Adrenal gland (tissue), 9 donors: ENCODE measurements at regions not wholly inside any gene's neighbourhood (a gene's known extent, or its start where the extent isn't known, plus 50 kb on each side); places are given as distances from the start of the nearest gene placed in this dataset.

ENCODE experiments used
- DNase-seq, 7 donors: peaks; one replicate each; pipeline ENCODE4 v3.0.0-alpha.2; 2019 to 2020
- H3K27ac ChIP-seq, 5 donors: fragments of 200-600 bp; sonication (generic) in 4 of 5; 1 replicate in 3 of 5; 2 replicates in 2 of 5; pipeline versions ENCODE4 v1.5.1 to v1.8.0; 2016 to 2020; ENCODE audit warnings: mild to moderate bottlenecking in 1 of 5
- H3K27me3 ChIP-seq: fragments of 200-600 bp; 2 replicates; pipeline ENCODE4 v1.8.0; 2021
- H3K36me3 ChIP-seq, 2 donors: fragments of 200-600 bp; replicated peaks in 1 of 2; 1 replicate in 1 of 2; 2 replicates in 1 of 2; pipeline versions ENCODE4 v1.5.1 to v1.8.0; 2018 to 2022
- H3K4me1 ChIP-seq, 2 donors: fragments of 200-600 bp; replicated peaks in 1 of 2; 1 replicate in 1 of 2; 2 replicates in 1 of 2; pipeline versions ENCODE4 v1.5.1 to v1.8.0; 2018 to 2021
- H3K4me3 ChIP-seq, 4 donors: fragments of 200-600 bp; sonication (generic) in 3 of 4; one replicate each; pipeline ENCODE4 v1.5.1; 2016 to 2018
- H3K9me3 ChIP-seq, 3 donors: fragments of 200-600 bp; sonication (generic) in 1 of 3; replicated peaks in 1 of 3; 1 replicate in 2 of 3; 2 replicates in 1 of 3; pipeline versions ENCODE4 v1.5.1 to v1.8.0; 2016 to 2021
- POLR2A ChIP-seq, 2 donors: fragments of 450-650 bp; IDR thresholded peaks; one replicate each; pipeline ENCODE4 v1.6.1; 2017; ENCODE audit warnings: antibody characterized with exemption in 2 of 2, mild to moderate bottlenecking in 2 of 2, moderate library complexity in 1 of 2
- WGBS, 4 donors: extraction: QIAGEN DNeasy Blood & Tissue Kit in 2 of 4; methylation state at CpG; one replicate each; pipeline versions ENCODE4 v1.1.5 to v1.1.7; 2013 to 2017; 5-methylcytosine and 5-hydroxymethylcytosine counted together
- intact Hi-C, 2 donors: fragments of 100-400 bp; cut with DNase I; formaldehyde crosslinking; loops; one replicate each; pipeline versions ENCODE4 v1.14.1 to v1.15.0; 2022 to 2023
- TF ChIP-seq, protein P1 (sequence below), 6 experiments: fragments of 450-650 bp in 4 of 6; fragments of 200-600 bp in 2 of 6; sonication (generic) in 1 of 6; IDR thresholded peaks; 1 replicate in 5 of 6; 2 replicates in 1 of 6; pipeline versions ENCODE4 v1.5.1 to v1.8.0; 2016 to 2021; ENCODE audit warnings: antibody characterized with exemption in 6 of 6, mild to moderate bottlenecking in 2 of 6, moderate library complexity in 1 of 6
- donor health status: healthy with polysubstance abuse.
- donor health status: Bipolar disorder and iron deficiency.
- donor health status: DM: yes; HTN: yes; CAD: no.
- donor health status: DM: no; HTN: no; CAD: no.
- donor health status: DM: no; HTN: no; CAD: no.

DNA sequence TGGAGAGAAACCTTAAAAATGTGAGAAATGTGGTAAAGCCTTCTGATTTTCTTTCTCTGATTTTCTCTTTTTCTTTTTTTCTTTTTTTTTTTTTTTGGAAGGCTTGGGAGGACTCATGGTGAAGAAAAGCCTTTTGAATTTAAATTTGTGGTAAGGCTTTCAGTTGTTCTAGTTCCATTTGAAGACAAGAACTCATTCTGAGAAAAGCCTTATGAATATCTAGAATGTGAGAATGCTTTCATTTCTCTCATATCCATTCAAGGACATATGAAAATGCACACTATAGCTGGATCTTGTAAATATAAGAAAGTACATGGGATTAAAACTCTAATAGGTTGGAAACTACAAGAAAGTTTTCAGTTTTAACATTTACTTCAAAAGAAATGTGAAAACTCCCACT lies 1045.2 kb upstream of the NRXN1 start:
- no peaks in the 10 kb centered on the region for H3K4me1 ChIP-seq
- no peak overlapping the region for H3K4me3 ChIP-seq
- TF ChIP-seq, protein P1, sequence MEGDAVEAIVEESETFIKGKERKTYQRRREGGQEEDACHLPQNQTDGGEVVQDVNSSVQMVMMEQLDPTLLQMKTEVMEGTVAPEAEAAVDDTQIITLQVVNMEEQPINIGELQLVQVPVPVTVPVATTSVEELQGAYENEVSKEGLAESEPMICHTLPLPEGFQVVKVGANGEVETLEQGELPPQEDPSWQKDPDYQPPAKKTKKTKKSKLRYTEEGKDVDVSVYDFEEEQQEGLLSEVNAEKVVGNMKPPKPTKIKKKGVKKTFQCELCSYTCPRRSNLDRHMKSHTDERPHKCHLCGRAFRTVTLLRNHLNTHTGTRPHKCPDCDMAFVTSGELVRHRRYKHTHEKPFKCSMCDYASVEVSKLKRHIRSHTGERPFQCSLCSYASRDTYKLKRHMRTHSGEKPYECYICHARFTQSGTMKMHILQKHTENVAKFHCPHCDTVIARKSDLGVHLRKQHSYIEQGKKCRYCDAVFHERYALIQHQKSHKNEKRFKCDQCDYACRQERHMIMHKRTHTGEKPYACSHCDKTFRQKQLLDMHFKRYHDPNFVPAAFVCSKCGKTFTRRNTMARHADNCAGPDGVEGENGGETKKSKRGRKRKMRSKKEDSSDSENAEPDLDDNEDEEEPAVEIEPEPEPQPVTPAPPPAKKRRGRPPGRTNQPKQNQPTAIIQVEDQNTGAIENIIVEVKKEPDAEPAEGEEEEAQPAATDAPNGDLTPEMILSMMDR (IDR thresholded peaks at IDR 0.05): no peak
- H3K9me3 ChIP-seq: no peaks in the 10 kb centered on the region
- H3K27me3 ChIP-seq: no peaks in the 10 kb centered on the region
- intact Hi-C loops: no loop called here
- no peak overlapping the region for H3K27ac ChIP-seq
- DNase-seq: no peak
- H3K36me3 ChIP-seq: no peaks in the 10 kb centered on the region

GRCh38 chr2:52074130-52074719 lies 1042.3 kb upstream of the NRXN1 start:
- 69 to 76% (median 72%) methylated on average over 4 of the region's 4 CpGs for WGBS, 4 donors
- Histone ChIP-seq H3K36me3 (no peaks in the 10 kb centered on the region), H3K4me3 (no peak overlapping the region), H3K27me3 (no peaks in the 10 kb centered on the region), H3K9me3 (no peaks in the 10 kb centered on the region), H3K4me1 (no peaks in the 10 kb centered on the region), H3K27ac (no peak overlapping the region)
- TF ChIP-seq POLR2A (IDR thresholded peaks at IDR 0.05): no peak
- TF ChIP-seq, protein P1 (IDR thresholded peaks at IDR 0.05): no peak
- intact Hi-C loops: no loop called here
- no peak for DNase-seq

DNA sequence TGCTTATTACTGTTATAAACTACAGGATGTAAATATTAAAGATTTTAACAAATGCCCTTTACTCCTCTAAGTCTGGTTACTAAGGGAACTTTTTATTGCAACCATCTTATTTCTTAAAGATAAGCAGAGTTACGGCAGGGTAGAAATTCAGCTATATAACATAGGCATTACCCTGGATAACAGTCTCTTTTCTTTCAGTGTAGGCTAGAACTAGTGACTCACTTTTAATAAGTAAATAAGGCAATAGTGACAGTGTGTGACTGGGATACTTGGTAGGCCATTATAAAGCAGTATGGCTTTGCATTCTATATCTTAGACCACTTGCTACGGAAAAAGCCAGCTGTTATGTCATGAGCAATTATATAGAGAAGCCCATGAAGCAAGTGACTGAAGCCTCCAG lies 1041.0 kb upstream of the NRXN1 start:
- Histone ChIP-seq H3K27me3 (no peaks in the 10 kb centered on the region), H3K36me3 (no peaks in the 10 kb centered on the region), H3K4me1 (no peaks in the 10 kb centered on the region), H3K9me3 (no peaks in the 10 kb centered on the region), H3K27ac (no peak overlapping the region), H3K4me3 (no peak overlapping the region)
- intact Hi-C loops: no loop called here
- TF ChIP-seq POLR2A (IDR thresholded peaks at IDR 0.05): no peak
- TF ChIP-seq, protein P1 (IDR thresholded peaks at IDR 0.05): no peak
- DNase-seq: no peak
- 45 to 90% (median 65%) methylated on average over 2 of the region's 2 CpGs for WGBS, 4 donors

GRCh38 chr2:52070665-52071064 lies 1038.7 kb upstream of the NRXN1 start:
- Histone ChIP-seq H3K27ac (no peak overlapping the region), H3K27me3 (no peaks in the 10 kb centered on the region), H3K4me3 (no peak overlapping the region), H3K9me3 (no peaks in the 10 kb centered on the region), H3K36me3 (no peaks in the 10 kb centered on the region), H3K4me1 (no peaks in the 10 kb centered on the region)
- intact Hi-C loops: no loop called here
- no peak for DNase-seq
- WGBS, 4 donors: 90 to 93% (median 90%) methylated on average over 1 of the region's 1 CpG
- TF ChIP-seq POLR2A (IDR thresholded peaks at IDR 0.05): no peak
- TF ChIP-seq, protein P1 (IDR thresholded peaks at IDR 0.05): no peak
